ENCODE measurements at regions not wholly inside any gene's neighbourhood (a gene's known extent, or its start where the extent isn't known, plus 50 kb on each side); places are given as distances from the start of the nearest gene placed in this dataset.
"Not testable (repeated sequence)": the region's sequence is repeated elsewhere in the genome, so short reads cannot be mapped to it uniquely, and the experiment has no call there.

GRCh38 chr6:140785926-140786325, 1346.8 kb upstream of the GJE1 start:
- DNase-seq: no peak

GRCh38 chr6:140784573-140784972, 1348.2 kb upstream of the GJE1 start:
- no peak for DNase-seq

DNA sequence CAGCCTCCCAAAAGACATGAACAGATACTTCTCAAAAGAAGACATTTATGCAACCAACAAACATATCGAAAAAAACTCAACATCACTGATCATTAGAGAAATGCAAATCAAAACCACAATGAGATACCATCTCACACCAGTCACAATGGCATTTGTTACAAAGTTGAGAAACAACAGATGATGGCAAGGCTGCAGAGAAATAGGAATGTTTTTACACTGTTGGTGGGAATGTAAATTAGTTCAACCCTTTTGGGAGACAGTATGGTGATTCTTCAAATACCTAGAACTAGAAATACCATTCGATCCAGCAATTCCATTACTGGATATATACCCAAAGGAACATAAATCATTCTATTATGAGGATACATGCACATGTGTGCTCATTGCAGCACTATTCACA, 1349.2 kb upstream of the GJE1 start:
- DNase-seq: not testable (repeated sequence)

GRCh38 chr6:140782941-140783340, 1349.8 kb upstream of the GJE1 start:
- DNase-seq: no peak

DNA sequence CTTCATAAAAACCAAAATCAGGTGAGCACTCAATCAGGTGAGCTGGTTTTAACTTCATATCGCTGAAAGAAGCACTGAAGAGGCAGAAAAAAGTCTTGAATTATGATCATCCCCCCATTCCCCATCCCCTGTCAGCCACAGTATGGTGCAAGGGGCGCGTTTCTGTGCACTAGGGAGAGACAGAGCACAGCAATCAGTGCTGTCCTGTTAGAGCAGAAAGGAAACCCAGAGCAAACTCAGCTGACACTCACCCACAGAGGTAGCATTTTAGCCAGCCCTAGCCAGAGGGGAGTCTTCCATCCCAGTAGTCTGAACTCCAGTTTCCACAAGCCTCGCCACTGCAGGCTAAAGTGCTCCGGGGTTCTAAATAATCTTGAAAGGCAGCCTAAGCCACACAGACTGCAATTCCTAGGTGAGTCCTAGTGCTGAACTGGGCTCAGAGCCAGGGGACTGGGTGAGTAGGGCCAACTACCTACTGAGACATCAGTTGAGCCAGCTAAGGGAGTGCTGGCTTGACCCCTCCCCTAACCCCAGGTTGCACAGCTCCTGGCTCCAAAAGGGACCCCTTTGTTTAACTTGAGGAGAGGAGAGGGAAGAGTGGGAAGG, 1352.6 kb upstream of the GJE1 start:
- no peak for DNase-seq

- no peak for DNase-seq
These were observed 1353.4 kb upstream of the GJE1 start for GRCh38 chr6:140779341-140779740.

GRCh38 chr6:140777780-140778179, 1354.9 kb upstream of the GJE1 start:
- no peak for DNase-seq

DNA sequence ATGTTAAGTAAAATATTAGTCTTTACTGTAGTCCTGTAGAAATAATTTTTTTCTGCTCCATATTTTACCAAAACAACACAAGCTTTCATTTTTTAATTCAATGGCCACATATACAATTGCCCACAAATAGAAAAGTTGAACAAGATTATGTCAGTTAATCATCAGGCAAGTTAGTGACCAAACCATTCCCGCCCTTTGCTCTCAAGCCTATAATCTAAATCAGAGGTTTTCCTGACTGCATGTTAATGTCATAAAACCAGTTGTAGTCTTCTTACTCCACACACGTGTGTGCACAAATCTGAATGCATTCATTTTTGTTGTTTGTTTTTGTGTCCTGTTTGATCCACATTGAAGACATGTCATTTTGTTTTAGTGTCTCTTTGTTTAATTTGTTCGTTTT, 1357.7 kb upstream of the GJE1 start:
- no peak for DNase-seq

- no peak for DNase-seq
These were observed 1358.6 kb upstream of the GJE1 start for GRCh38 chr6:140774080-140774505.

DNA sequence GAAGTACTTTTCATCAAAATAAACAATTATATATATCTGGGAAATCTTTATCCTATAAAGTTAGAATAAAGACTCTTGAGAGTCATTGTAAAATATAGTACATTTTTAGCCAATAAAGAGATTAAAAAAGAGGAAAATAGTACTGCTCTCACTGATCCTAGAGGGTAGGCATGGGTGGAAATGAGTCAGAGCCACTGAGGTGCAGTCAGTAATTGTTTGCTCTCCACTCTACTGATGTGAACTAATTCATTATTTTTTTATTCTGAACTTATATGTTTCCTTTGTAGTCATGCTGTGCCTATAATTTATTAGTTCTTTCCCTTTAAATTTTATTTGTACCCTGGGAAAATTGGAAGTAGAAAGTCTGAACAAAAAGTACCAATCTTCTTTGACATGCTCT, 1359.4 kb upstream of the GJE1 start:
- no peak for DNase-seq

DNA sequence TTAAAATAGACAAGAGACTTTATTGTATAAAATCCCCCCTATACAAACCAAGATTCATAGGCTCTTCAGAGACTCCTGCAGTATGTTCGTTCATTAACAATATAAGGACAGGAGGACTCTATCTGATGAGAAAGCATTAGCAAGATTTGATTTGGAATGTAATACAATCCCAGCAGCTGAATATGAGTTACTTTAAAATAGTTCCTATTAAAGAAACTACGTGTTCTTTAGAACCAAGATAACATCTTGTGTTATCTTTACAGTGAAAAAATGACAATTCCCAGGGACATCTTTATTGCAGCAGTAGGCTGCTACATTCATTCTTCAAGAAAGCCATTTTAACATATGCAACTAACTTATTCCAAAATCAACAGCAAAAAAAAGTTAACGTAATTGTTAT, 1360.1 kb upstream of the GJE1 start:
- no peak for DNase-seq

DNA sequence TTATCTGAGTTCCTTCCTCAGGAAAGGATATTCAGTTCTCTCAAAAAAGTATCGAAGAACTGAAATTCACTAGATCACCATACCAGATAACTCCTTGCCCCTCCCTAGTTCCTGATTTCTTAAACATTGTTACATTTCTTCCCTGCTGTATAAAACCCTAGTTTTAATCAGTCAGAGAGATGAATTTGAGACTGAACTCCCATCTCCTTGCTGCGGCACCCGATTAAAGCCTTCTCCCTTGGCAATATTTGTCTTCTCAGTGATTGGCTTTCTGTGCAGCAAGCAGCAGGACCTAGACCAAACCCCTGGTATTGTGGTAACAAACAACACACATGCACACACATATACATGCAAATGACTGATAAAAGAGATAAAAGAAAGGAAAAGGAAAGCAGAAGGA, 1364.6 kb upstream of the GJE1 start:
- no peak for DNase-seq

DNA sequence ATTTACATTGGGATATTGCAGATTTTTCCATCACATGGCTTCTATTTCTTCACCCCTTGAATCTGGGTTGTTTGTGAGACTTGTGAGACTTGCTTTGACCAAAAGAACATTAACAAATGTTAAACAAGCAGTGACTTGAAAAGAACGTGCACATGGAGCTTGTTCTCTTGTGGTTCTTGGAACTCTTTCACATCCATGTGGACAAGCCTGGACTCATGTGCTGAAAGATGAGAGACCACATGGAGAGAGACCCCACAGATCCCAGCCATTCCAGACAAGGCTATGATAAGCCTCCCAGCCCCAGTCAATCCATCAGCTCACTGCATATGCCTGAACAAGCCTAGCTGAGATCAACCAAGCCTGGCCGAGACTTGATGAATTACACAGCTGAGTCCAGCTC, 1365.7 kb upstream of the GJE1 start:
- no peak for DNase-seq

DNA sequence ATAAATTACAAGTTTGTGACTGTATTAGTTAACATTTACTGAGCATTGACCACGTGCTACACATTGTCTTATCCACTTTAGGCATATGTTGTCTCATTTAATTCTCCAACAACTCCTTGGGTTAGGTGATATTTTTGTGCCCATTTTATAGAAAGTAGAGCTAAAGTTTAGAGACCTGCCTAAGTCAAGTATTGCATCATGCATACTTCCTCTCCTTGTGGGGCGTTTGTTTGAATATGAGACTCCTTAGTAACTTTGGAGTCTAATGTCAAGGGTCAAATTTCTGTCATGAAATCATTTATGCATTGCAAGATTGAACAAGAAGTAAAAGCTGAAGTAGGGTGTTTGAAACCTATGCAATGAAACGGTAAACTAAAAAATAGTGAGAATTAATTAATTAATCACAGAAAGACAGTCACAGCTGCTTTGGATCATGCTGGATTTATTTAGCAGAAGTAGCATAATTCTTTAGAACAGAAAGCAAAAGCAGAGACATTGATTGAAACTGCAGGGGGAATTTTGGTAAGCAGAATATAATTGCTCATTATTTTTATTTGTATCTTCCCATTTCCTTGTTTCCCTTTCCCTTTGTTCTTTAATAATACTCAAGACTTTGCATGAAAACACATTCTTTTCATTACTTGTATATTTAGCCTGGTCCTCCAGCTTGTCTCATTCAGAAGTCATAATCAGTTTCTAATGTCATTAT, 1374.4 kb upstream of the GJE1 start:
- no peak for DNase-seq

- no peak for DNase-seq
These were observed 1377.8 kb upstream of the CITED2 start for GRCh38 chr6:140752234-140752633.

DNA sequence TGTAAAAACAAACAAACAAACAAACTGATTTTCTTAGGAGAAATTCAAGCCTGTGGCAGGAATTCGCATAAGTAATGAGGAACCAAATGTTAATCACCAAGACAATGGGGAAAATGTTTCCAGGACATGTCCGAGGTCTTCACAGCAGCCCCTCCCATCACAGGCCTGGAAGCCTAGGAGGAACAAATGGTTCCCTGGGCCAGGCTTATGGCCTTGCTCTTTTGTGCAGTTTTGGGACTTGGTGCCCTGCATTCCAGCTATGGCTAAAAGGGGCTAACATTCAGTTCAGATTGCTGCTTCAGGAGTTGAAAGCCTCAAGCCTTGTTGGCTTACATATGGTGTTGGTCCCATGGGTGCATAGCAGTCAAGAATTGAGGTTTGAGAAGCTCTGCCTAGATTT, 1372.7 kb upstream of the CITED2 start:
- no peak for DNase-seq

DNA sequence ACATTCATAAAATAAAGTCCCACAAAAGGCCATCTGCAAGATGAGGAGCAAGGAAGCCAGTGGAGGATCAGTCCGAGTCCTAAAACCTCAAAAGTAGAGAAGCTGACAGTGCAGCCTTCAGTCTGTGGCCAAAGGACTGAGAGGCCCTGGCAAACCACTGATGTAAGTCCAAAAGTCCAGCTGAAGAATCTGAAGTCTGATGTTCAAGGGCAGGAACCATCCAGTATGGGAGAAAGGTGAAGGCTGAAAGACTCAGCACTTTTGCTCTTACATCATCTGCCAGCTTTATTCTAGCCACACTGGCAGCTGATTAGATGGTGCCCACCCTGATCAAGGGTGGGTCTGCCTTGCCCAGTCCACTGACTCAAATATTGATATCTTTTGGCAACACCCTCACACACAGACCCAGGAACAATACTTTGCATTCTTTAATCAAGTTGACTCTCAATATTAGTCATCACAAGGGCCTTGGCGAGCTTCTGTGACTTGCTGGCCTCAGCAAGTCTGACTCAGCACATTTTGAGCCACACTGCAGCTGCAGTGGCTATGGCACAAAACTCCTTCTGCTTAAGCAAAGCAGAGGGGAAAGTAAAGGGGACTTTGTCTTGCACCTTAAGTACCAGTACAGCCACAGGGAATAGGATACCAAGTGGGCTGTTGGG, 1370.3 kb upstream of the CITED2 start:
- DNase-seq: no peak

DNA sequence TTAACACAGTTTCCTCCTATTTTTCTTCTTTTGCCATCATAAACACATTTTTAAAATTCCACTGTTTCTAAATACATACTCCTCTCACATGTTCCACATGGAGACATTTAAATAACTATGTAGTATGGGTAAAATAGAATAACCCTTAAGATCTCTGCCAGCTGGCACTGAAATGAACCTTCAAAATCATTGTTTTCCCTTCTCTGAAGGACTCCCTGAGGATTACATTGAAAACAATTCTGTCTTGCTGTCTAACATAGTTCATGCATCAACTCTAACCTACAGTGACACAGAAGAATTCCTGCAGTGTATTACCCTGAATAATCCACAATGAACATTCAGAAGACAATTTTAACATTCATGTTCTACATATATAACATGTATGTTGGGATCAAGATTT, 1361.8 kb upstream of the CITED2 start:
- no peak for DNase-seq

GRCh38 chr6:140732991-140733390, 1358.5 kb upstream of the CITED2 start:
- no peak for DNase-seq

- no peak for DNase-seq
These were observed 1357.7 kb upstream of the CITED2 start for GRCh38 chr6:140732155-140732554.

DNA sequence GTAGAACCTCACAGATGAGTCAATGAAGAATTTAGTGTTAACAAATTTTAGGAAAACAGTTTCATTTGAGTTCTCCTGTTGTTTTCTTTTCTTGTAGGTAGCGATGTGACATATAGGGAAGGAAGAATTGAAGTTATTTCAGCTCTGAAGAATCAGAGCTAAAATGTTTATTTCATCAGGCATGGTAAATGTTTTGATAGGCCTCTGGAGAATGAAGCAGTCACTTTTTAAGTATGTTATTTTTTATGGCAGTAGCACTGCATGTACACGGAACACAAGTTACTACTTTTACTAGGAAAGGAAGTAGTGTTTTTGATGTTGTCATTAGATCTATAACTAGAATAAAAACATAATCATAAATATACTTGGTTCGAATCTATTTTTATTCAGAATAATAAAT, 1357.3 kb upstream of the CITED2 start:
- no peak for DNase-seq

DNA sequence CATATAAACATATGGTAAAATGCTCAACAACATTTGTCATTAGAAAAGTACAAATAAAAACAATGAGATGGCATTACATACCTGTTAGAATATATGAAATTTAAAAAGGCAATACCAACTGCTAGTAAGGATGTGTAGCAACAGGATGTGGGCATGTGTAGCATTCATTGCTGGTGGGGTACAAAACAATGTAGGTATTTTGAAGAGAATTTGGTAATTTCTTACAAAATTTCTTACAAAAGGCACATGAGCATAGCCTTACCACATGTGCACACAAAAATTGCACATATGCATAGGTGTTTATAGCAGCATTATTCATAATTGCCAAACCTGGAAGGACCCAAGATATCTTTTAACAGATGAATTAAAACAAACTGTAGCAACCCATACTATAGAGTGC, 1355.1 kb upstream of the CITED2 start:
- no peak for DNase-seq

DNA sequence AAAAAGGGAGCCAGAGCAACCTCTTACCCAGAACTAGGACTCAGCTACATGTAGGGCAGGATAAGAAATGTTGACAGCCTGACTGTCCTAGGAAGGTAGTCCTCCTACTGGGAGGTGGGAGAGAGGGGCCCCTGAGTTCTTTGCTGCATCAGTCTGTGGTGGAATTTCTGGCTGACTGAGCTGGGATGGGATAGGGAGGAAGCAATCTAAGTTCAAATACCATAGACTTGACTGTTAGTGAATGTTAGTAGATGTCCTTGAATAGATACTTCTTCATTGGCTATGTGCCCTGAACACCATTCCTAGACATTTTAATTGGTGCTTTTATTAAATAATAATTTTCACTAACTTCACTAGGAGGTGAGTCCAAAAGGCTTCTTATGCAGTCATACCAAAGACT, 1343.6 kb upstream of the CITED2 start:
- DNase-seq: no peak

- DNase-seq: no peak
These were observed 1339.0 kb upstream of the CITED2 start for GRCh38 chr6:140713495-140713894.
